Adrenal gland (tissue), 9 donors: ENCODE measurements at regions not wholly inside any gene's neighbourhood (a gene's known extent, or its start where the extent isn't known, plus 50 kb on each side); places are given as distances from the start of the nearest gene placed in this dataset.

Experiments
- DNase-seq, 7 donors: peaks; one replicate each; pipeline ENCODE4 v3.0.0-alpha.2; 2019 to 2020
- H3K27ac ChIP-seq, 5 donors: fragments of 200-600 bp; sonication (generic) in 4 of 5; 1 replicate in 3 of 5; 2 replicates in 2 of 5; pipeline versions ENCODE4 v1.5.1 to v1.8.0; 2016 to 2020; ENCODE audit warnings: mild to moderate bottlenecking in 1 of 5
- H3K27me3 ChIP-seq: fragments of 200-600 bp; 2 replicates; pipeline ENCODE4 v1.8.0; 2021
- H3K36me3 ChIP-seq, 2 donors: fragments of 200-600 bp; replicated peaks in 1 of 2; 1 replicate in 1 of 2; 2 replicates in 1 of 2; pipeline versions ENCODE4 v1.5.1 to v1.8.0; 2018 to 2022
- H3K4me1 ChIP-seq, 2 donors: fragments of 200-600 bp; replicated peaks in 1 of 2; 1 replicate in 1 of 2; 2 replicates in 1 of 2; pipeline versions ENCODE4 v1.5.1 to v1.8.0; 2018 to 2021
- H3K4me3 ChIP-seq, 4 donors: fragments of 200-600 bp; sonication (generic) in 3 of 4; one replicate each; pipeline ENCODE4 v1.5.1; 2016 to 2018
- H3K9me3 ChIP-seq, 3 donors: fragments of 200-600 bp; sonication (generic) in 1 of 3; replicated peaks in 1 of 3; 1 replicate in 2 of 3; 2 replicates in 1 of 3; pipeline versions ENCODE4 v1.5.1 to v1.8.0; 2016 to 2021
- POLR2A ChIP-seq, 2 donors: fragments of 450-650 bp; IDR thresholded peaks; one replicate each; pipeline ENCODE4 v1.6.1; 2017; ENCODE audit warnings: antibody characterized with exemption in 2 of 2, mild to moderate bottlenecking in 2 of 2, moderate library complexity in 1 of 2
- WGBS, 4 donors: extraction: QIAGEN DNeasy Blood & Tissue Kit in 2 of 4; methylation state at CpG; one replicate each; pipeline versions ENCODE4 v1.1.5 to v1.1.7; 2013 to 2017; 5-methylcytosine and 5-hydroxymethylcytosine counted together
- intact Hi-C, 2 donors: fragments of 100-400 bp; cut with DNase I; formaldehyde crosslinking; loops; one replicate each; pipeline versions ENCODE4 v1.14.1 to v1.15.0; 2022 to 2023
- TF ChIP-seq, protein P1 (sequence below), 6 experiments: fragments of 450-650 bp in 4 of 6; fragments of 200-600 bp in 2 of 6; sonication (generic) in 1 of 6; IDR thresholded peaks; 1 replicate in 5 of 6; 2 replicates in 1 of 6; pipeline versions ENCODE4 v1.5.1 to v1.8.0; 2016 to 2021; ENCODE audit warnings: antibody characterized with exemption in 6 of 6, mild to moderate bottlenecking in 2 of 6, moderate library complexity in 1 of 6
- donor health status: healthy with polysubstance abuse.
- donor health status: Bipolar disorder and iron deficiency.
- donor health status: DM: yes; HTN: yes; CAD: no.
- donor health status: DM: no; HTN: no; CAD: no.
- donor health status: DM: no; HTN: no; CAD: no.

DNA sequence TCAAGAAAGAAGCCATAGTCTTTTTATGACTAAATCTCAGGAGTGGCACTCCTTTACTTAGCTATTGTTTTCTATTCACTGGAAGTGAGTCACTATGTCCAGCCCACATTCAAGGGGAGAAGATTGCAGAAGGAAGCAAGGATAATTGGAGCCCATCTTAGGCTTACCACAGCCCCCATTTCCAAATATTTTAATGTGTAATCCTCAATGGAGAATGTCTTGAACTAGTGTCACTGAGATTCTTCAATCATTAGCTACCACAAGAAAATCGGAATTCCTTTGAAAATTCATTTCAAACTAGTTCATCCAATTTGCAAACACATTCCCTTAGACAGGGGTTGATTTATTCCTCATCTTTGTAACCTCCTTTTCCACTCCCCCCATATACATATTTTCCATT lies 84.7 kb downstream of the DLEU7 start:
- 74 to 82% (median 77%) methylated on average over 1 of the region's 1 CpG for WGBS, 4 donors
- Histone ChIP-seq H3K36me3 (no peaks in the 10 kb centered on the region), H3K27ac (no peak overlapping the region), H3K4me1 (no peaks in the 10 kb centered on the region), H3K27me3 (no peaks in the 10 kb centered on the region), H3K4me3 (no peak overlapping the region), H3K9me3 (no peaks in the 10 kb centered on the region)
- TF ChIP-seq, protein P1, sequence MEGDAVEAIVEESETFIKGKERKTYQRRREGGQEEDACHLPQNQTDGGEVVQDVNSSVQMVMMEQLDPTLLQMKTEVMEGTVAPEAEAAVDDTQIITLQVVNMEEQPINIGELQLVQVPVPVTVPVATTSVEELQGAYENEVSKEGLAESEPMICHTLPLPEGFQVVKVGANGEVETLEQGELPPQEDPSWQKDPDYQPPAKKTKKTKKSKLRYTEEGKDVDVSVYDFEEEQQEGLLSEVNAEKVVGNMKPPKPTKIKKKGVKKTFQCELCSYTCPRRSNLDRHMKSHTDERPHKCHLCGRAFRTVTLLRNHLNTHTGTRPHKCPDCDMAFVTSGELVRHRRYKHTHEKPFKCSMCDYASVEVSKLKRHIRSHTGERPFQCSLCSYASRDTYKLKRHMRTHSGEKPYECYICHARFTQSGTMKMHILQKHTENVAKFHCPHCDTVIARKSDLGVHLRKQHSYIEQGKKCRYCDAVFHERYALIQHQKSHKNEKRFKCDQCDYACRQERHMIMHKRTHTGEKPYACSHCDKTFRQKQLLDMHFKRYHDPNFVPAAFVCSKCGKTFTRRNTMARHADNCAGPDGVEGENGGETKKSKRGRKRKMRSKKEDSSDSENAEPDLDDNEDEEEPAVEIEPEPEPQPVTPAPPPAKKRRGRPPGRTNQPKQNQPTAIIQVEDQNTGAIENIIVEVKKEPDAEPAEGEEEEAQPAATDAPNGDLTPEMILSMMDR (IDR thresholded peaks at IDR 0.05) = no peak
- TF ChIP-seq POLR2A (IDR thresholded peaks at IDR 0.05) = no peak
- intact Hi-C loops = no loop called here
- DNase-seq = no peak

GRCh38 chr13:50760751-50761150 lies 82.7 kb downstream of the DLEU7 start:
- no peaks in the 10 kb centered on the region for H3K27me3 ChIP-seq
- H3K9me3 ChIP-seq = no peaks in the 10 kb centered on the region
- TF ChIP-seq, protein P1 (IDR thresholded peaks at IDR 0.05) = no peak
- no peak for TF ChIP-seq POLR2A (IDR thresholded peaks at IDR 0.05)
- H3K36me3 ChIP-seq = no peaks in the 10 kb centered on the region
- intact Hi-C loops = no loop called here
- WGBS, 4 donors = 85 to 100% (median 88%) methylated on average over 1 of the region's 1 CpG
- H3K27ac ChIP-seq = no peak overlapping the region
- DNase-seq = no peak
- H3K4me3 ChIP-seq = no peak overlapping the region
- no peaks in the 10 kb centered on the region for H3K4me1 ChIP-seq

DNA sequence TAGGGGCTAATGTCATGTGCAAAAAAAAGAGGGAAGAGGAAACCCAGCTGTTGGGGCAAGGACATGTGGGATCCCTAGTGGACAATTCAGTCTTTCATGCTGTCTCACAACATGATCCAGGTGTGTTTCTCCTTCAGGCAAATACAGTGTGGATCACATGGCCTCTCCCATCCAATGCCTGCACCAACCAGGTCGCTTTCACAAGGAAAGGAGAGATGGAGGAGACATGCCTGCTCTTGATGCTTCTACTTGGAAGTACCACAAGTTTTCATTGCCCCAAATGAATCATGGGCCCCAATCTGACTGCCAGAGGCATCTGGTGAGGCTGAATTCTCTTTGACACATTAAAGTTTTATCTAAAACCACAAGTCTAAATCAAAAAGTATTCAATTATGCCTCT lies 82.1 kb downstream of the DLEU7 start:
- no peaks in the 10 kb centered on the region for H3K27me3 ChIP-seq
- H3K9me3 ChIP-seq = no peaks in the 10 kb centered on the region
- H3K4me3 ChIP-seq = no peak overlapping the region
- H3K36me3 ChIP-seq = no peaks in the 10 kb centered on the region
- intact Hi-C loops = no loop called here
- TF ChIP-seq POLR2A (IDR thresholded peaks at IDR 0.05) = no peak
- TF ChIP-seq, protein P1 (IDR thresholded peaks at IDR 0.05) = no peak
- no peaks in the 10 kb centered on the region for H3K4me1 ChIP-seq
- DNase-seq = no peak
- H3K27ac ChIP-seq = no peak overlapping the region
- 91 to 100% (median 100%) methylated on average over 1 of the region's 1 CpG for WGBS, 4 donors

GRCh38 chr13:50762969-50763567 lies 80.4 kb downstream of the DLEU7 start:
- H3K4me1 ChIP-seq = no peaks in the 10 kb centered on the region
- WGBS, 4 donors = 73 to 85% (median 81%) methylated on average over 4 of the region's 4 CpGs
- intact Hi-C loops = no loop called here
- no peaks in the 10 kb centered on the region for H3K9me3 ChIP-seq
- no peak overlapping the region for H3K27ac ChIP-seq
- TF ChIP-seq, protein P1 (IDR thresholded peaks at IDR 0.05) = no peak
- TF ChIP-seq POLR2A (IDR thresholded peaks at IDR 0.05) = no peak
- no peak for DNase-seq
- H3K27me3 ChIP-seq = no peaks in the 10 kb centered on the region
- no peaks in the 10 kb centered on the region for H3K36me3 ChIP-seq
- H3K4me3 ChIP-seq = no peak overlapping the region
